ENCODE measurements at regions not wholly inside any gene's neighbourhood (a gene's known extent, or its start where the extent isn't known, plus 50 kb on each side); places are given as distances from the start of the nearest gene placed in this dataset.

GRCh38 chr13:55402870-55403269 lies 1737.8 kb upstream of the PRR20A start:
- H4K20me1 ChIP-seq (replicated peaks in 1 of 2; ENCODE audit: control insufficient read depth in 1 of 2, insufficient read depth in 2 of 2, low read length in 2 of 2), result no peaks in the 10 kb centered on the region
- H3K9ac ChIP-seq (replicated peaks in 1 of 4; ENCODE audit: extremely low read depth in 1 of 4, low read depth in 3 of 4, low read length in 3 of 4), result no peak overlapping the region
- H3K23ac ChIP-seq (ENCODE audit: insufficient read length), result no peak overlapping the region
- H3K36me3 ChIP-seq (ENCODE audit: control insufficient read depth in 2 of 4, insufficient read depth in 4 of 4, low read length in 3 of 4), result no peaks in the 10 kb centered on the region
- no peak for FAIRE-seq
- ChIA-PET POLR2A (ENCODE audit: partially characterized antibody) (no interaction called here), CTCF (ENCODE audit: partially characterized antibody) (no interaction called here)
- H3K14ac ChIP-seq (ENCODE audit: insufficient read length), result no peak overlapping the region
- no peak overlapping the region for H2BK20ac ChIP-seq (ENCODE audit: low read length)
- no peak overlapping the region for H2BK5ac ChIP-seq (ENCODE audit: low read depth, low read length)
- H3K4me2 ChIP-seq (ENCODE audit: insufficient read depth in 1 of 2, low read depth in 2 of 2, low read length in 2 of 2), result no peak overlapping the region
- no peak overlapping the region for H4K8ac ChIP-seq (ENCODE audit: extremely low read depth, insufficient read depth, low read length)
- WGBS, 2 experiments (ENCODE audit: extremely low coverage in 1 of 2, insufficient coverage in 1 of 2, insufficient read length in 1 of 2, insufficient replicate concordance in 2 of 2, low coverage in 1 of 2, low lambda C conversion rate in 2 of 2, missing lambda C conversion rate in 1 of 2), result 67% methylated on average over 1 of the region's 1 CpG; no CpG with 5 or more reads in 1 of the 2 experiments
- no peak overlapping the region for H4K5ac ChIP-seq (ENCODE audit: insufficient read length, low read depth, low read length)
- no peaks in the 10 kb centered on the region for H3K79me1 ChIP-seq (ENCODE audit: low read depth, low read length)
- no peak overlapping the region for H2BK15ac ChIP-seq (ENCODE audit: low read length)
- no peak overlapping the region for H2AK5ac ChIP-seq (ENCODE audit: low read depth, low read length)
- no peaks in the 10 kb centered on the region for H3K27me3 ChIP-seq (replicated peaks in 1 of 4; ENCODE audit: control insufficient read depth in 3 of 4, extremely low read depth in 1 of 4, insufficient read depth in 3 of 4, low read length in 3 of 4)
- H3K4ac ChIP-seq (replicated peaks; ENCODE audit: insufficient read length, low read depth, low read length), result no peak overlapping the region
- H3K4me1 ChIP-seq (replicated peaks in 1 of 4; ENCODE audit: control insufficient read depth in 3 of 4, insufficient read depth in 4 of 4, low read length in 3 of 4), result no peaks in the 10 kb centered on the region
- H3K23me2 ChIP-seq (ENCODE audit: low read depth, low read length), result no peaks in the 10 kb centered on the region
- no peak overlapping the region for H4K91ac ChIP-seq (replicated peaks; ENCODE audit: insufficient read length, low read length)
- no peak overlapping the region for H3K4me3 ChIP-seq (ENCODE audit: extremely low read depth in 1 of 4, insufficient read depth in 2 of 4, low read depth in 3 of 4, low read length in 4 of 4)
- no peak for DNase-seq (ENCODE audit: low read depth in 1 of 2, low spot score in 2 of 2)
- no peak overlapping the region for H2BK120ac ChIP-seq (replicated peaks; ENCODE audit: low read depth, low read length)
- no peak overlapping the region for H2BK12ac ChIP-seq (ENCODE audit: low read depth, low read length)
- no peak overlapping the region for H2AFZ ChIP-seq (ENCODE audit: low read length)
- no peaks in the 10 kb centered on the region for H3K9me3 ChIP-seq (ENCODE audit: insufficient read depth in 2 of 2, low read depth in 1 of 2, low read length in 1 of 2)
- no peaks in the 10 kb centered on the region for H3K79me2 ChIP-seq (ENCODE audit: control insufficient read depth in 1 of 2, insufficient read depth in 2 of 2, low read length in 2 of 2)
- no peak overlapping the region for H3K27ac ChIP-seq (ENCODE audit: low read depth, low read length)
- H3K18ac ChIP-seq (ENCODE audit: extremely low read depth, low read length), result no peak overlapping the region
- no peak overlapping the region for H3K56ac ChIP-seq (replicated peaks; ENCODE audit: insufficient read length, low read depth, low read length)
- TF ChIP-seq NRF1 (IDR thresholded peaks at IDR 0.05; ENCODE audit: low read depth, low read length), result no peak

All from H1 (cell line).